ENCODE measurements at regions not wholly inside any gene's neighbourhood (a gene's known extent, or its start where the extent isn't known, plus 50 kb on each side); places are given as distances from the start of the nearest gene placed in this dataset.
A peak's percentile ranks its signal among the peaks of the same experiment; 100 is the strongest.
"Not testable (repeated sequence)": the region's sequence is repeated elsewhere in the genome, so short reads cannot be mapped to it uniquely, and the experiment has no call there.

DNA sequence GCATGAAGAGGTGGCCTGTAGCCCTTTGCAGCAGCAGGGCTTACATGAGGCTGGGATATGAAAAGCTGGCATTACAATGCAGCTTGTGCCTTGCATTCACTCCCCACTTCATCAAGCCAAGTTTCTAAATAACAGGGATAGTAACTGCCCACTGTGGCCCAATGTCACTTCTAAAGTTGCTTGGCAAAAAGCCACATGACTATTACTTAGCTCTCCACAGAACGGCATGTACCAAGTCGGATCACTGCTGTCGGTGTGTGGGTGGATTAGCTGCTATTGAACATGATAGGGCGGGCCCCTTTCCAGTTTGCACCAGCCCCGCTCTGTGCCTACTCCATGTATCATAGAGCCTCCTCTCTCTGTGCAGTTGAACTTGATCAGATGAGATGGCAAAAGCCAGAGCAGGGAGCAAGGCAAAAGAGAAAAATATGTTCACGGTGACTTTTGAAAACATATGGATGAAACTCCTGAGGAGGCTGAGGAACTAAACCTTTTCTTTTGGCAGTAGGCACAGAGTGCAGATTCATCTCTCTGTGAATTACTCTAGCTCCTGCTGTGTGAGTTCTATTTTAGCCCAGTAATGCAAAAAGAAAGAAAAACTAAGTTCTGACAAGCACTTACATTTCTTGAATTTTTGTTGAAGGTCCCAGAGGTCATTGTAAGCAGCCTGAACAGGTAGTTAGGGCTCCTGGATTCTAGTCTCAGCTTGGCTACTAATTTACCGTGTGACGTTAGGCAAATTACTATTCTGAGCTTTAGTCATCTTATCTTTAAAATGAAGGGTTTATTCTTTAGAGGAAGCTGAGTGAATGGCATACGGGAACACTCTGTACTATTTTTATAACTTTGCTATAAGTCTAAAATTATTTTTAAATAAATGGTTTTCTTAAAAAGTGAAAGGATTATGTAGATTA, 125.6 kb upstream of the NBPF9 start:
- DNase-seq (ENCODE audit: low spot score); FAIRE-seq: not testable (repeated sequence)

DNA sequence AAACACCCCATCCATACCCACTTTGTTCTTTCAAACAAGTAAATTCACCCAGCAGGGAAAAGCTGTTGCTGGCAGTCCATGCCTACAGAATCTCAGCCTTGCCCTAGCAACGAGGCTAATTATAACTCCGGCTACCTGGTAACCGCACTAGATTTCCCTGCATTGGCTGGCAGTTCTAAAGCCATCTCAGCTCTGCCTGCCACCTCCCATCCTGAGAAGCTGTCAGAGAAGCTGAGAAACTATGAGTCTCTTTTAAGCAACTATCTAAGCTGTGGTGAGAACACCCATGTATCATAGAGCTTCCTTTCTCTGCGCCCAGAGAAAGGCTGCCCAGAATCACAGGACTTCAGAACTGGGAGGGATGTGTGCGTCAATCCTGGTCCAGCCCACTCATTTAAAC, 126.5 kb upstream of the NBPF9 start:
- FAIRE-seq; DNase-seq (ENCODE audit: low spot score): not testable (repeated sequence)

DNA sequence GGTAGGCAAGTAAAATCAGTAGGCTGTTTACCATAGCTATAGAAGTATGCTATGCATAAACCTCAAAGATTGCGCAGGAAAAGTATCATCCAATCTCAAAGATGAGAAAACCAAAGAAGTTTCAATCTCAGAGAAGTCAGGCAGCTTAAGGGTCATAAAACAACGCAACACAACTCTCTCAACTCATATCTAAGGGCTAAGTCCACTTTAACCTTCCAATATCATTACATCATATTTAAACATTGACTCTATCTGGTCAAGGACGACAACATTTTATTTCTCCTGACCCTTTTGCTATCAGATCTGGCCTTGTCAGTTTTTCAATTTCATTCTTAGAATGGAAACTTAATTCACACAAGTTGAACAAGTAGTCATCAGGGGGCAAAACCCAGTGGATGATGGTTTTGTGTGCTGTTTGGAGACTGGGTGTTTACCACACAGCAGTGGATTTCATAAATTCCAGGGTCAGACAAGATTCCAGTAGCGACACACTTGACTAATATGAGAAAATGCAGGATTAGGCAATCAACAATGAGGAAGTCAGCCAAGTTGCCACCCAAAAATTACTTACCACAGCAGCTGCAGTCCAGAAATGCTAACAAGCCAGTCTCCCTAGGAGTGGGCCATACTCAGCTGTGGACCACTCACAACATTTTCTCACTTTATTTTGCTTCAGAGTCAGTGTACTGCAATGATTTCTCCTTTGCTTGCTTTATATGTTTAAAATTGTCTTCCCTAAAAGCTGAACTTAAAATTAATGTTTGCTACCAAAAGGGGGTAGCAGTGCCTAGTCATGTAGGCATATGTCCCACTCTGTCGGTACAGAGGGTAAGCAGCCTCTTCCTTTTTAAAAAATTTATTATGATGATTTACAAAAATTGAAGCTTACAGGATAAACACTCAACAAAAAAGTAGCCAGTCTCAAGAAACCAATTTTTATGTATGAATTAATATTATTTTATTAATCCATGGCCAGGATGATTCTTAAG, 131.9 kb upstream of the NBPF9 start:
- not testable (repeated sequence) for DNase-seq (ENCODE audit: low spot score)
- FAIRE-seq, result peak; percentile 52

DNA sequence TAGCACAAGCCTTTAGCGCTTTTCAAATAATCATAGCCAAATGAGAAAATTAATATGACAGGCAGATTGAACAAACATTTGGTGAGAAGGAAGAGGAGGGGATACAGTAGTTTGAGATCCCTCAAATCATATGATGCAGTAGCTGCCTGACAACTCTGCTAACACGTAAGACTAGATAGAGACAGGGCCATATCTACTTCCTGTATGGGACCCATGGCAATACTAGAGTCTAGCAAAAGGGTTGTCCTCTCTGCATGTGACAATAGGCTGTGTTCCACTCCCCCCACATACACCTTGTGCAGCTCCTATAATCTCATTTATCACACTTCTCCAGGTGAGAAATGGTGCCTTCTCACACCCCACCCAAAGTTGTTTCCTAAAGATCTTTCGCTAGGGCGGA, 134.2 kb upstream of the NBPF9 start:
- not testable (repeated sequence) for DNase-seq (ENCODE audit: low spot score); FAIRE-seq

DNA sequence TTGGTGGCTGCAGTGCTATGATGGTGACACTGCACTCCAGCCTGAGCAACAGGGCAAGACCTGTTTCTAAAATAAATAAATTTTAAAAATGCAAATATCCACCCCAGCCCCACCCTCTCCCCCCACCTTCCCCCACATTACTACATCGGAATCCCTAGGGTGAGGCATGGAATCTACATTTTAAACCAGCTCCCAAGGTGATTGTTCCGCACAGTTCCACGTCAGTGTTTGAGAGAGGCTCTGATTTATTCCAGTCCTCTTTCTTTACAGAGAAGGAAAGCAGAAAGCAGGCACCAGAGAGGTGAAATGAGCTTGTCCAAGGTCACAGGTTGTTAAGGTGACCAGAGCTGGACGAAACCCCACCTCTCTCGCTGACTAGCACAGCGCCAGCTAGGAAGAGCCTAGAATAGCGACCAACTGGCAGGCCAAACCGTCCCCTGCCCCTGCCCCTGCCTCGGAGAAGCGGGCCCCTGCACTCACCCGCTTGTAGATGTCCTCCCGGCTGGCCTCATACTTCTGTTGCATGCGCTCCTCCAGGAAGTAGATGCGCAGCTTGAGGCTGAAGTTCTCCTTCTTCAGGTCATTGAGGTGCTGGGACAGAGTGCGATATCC, 136.7 kb upstream of the NBPF9 start:
- not testable (repeated sequence) for FAIRE-seq

DNA sequence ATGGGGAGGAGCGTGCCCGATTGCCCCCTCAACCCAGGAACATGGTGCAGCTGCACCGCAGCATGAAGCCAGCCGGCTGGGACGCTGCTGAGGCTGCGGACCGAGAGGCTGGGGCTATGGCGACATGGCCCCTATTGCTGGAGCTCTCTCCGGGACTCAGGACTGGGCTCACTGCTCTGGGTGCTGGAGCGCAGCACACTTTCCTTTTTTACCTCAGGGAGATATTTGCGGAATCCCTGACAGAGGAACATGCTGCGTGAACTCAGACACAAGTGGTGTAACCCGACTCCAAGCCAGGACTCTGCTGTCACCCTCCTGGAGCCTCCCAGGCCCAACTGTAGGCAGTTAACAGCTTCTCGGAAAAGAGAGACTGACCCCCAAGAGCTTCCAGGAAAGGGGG, 137.2 kb upstream of the NBPF9 start:
- not testable (repeated sequence) for DNase-seq (ENCODE audit: low spot score); FAIRE-seq

More for the DNA sequence above, 136.7 kb upstream of the NBPF9 start:
- DNase-seq (ENCODE audit: low spot score), result not testable (repeated sequence)

DNA sequence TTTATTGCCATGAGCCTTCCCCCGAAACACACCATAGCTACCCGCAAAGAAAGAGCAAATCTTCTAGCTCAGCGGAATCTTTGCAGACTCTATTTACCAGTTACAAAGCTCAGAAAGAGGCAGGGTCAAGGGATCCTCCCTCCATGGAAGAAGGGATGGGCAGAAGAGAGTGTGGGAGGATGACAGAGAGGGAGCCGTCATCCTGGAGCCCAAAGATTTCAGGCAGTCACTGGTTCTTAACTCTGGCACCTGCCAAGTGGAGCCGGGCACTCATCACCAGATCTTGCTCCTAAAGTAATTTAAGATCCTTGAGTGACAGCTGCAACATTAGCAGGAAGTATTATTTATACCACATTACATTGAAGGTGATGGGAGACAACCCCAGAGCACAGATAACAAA, 137.9 kb upstream of the NBPF9 start:
- DNase-seq (ENCODE audit: low spot score); FAIRE-seq: not testable (repeated sequence)

DNA sequence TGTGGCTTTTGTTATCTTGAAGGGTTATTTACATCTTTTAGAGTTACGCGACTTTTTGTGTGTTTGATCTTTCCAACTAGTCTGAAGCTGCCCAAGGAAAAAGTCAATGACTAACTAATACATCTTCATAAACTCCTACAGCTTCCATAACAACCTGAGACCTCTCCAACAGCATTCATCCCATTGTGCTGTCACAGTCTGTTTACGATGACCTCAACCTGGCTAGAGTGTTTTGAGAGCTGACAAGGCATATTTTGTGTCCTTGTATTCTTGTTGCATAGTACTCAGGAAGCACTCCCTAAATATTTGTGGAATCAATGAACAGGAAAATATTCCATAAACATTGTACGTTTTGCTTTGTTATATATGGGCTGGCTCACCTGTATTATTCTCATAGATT, 140.2 kb upstream of the NBPF9 start:
- DNase-seq (ENCODE audit: low spot score); FAIRE-seq: not testable (repeated sequence)

DNA sequence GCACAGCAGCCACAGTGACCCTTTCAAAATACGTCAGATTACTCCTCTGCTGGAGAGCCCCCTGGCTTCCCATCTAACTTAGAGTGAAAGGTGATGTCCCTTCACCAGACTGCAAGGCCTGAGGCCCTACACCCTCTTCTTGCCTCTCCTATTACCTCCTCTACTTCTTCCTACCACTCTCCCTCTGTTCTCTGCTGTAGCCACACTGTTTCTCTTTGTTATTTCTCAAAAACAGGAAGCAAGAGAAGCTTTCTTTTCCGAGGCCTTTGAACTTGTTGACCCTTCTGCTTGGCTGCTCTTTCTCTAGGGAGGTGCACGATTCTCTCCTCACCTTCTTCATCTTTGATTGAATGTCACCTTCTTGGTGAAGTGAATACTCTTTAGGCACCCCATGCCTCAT, 141.3 kb upstream of the NBPF9 start:
- not testable (repeated sequence) for FAIRE-seq; DNase-seq (ENCODE audit: low spot score)

DNA sequence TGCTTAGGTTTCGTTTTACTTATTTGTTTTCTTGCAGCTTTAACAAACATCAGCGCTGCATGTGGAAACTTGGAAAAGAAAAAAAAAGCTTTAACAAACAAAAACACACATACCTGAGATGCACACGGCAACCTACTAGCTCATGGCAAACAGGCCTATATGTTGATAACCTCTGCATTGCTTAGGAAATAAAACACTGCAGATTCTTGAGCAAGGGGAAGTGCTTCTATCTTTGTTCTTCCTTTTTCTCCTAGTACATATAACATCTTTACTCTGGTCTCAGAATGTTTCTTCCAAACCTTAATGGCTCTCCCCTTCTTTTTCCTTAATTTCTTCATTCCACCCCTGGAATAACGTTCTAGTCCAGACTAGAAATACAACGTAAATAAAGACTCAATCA, 142.9 kb upstream of the NBPF9 start:
- DNase-seq (ENCODE audit: low spot score); FAIRE-seq: not testable (repeated sequence)

DNA sequence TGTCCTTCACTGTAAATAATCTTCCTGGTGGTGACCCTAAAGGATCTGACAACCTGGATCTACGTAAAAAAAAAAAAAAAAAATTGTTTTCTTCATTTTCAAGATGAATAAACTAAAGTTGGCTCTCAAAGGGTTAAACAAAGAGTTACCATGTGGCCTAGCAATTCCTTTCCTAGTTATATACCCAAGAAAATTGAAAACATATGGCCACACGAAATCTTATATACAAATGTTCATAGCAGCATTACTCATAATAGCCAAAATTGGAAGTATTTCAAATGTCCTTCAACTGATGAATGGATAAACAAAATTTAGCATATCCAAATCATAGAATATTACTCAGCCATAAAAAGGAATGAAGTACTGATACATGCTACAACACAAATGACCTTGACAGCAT, 145.3 kb upstream of the NBPF9 start:
- not testable (repeated sequence) for DNase-seq (ENCODE audit: low spot score); FAIRE-seq

DNA sequence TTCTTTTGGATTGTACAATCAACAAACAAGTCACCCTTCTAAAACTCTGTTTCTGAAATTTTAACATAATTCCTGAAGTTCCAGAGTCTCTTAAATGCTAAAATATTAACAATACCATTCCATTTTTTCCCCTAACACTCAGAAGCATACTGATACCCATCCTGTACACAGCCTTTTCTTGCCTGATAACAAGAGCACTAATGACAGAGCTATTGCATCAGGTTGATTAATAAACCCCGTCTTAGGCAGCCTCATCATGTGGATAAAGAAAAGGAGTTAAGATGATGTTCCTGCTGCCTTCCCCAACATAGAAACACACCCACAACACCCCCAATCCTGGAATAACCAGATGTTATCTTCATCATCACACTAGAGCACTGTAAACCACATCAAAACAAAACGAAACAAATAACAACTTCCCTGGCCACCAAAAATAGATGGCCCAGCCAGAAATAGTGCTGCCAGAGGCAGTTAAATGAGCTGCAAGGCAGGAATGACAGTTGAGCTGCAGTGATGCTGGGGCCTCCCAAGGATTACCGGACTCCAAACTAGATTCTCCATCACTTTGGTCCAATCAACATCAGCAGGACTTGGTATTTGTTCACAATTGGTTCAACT, 146.6 kb upstream of the NBPF9 start:
- not testable (repeated sequence) for DNase-seq (ENCODE audit: low spot score); FAIRE-seq

DNA sequence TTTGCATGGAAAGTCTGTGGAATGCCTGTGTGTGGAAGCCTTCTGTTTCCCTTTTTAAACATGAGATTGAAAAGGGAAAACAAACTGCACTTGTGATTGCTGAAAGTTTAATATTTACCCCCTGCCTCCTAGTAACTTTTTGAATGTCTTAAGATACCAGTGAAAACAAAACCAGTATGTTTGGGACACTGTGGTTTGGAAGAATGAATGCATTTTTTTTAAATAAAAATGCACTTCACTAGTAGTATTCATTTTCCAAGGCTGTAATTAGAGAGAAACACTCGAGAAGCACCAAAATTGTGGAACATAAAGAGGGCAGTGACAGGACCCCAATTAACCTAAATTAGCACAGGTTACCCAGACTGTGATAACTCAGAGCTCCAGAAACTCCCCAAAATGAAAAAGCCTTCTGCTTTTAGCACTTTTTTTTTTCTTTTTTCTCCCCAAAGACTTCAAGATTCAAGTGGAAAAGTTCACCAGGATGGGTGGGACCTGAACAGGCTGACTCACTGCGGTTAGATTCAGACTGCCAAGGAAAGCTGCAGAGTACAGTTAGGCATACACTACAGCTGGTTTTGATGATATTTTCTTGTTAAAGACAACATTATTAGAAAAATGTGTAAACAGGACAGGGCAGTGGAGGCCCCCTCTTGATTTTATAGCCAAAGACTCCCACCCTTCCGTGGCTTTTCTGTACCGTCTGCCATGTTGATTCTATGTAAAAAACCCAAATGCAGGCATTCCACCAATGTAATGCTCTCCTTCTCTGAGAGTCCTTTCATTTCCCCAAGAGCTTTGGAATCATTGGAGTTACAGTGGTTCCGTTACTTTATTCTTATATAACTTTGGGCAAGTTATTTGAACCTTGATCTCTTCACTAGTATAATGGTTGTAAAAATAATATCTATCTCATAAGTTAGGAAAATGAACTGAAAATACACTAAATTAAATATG, 151.8 kb upstream of the NBPF9 start:
- DNase-seq (ENCODE audit: low spot score); FAIRE-seq: not testable (repeated sequence)

DNA sequence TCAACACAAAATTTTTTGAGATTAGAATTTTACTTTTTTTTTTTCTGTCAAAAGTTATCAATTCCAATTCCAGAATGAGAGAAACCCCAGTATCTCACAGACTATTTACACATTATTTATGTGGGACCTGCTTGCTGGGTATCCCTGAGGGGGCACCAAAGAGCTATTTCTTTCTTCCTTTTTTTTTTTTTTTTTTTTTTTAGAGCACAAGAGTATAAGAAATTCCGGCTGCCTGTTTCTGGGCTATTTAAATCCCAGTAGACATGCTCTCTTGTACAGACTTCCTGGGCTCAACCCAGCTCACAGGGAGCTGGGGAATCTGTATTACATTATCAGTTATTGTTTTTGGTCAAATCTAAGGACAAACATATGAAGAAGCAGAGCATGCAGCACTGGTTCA, 156.9 kb upstream of the NBPF9 start:
- FAIRE-seq; DNase-seq (ENCODE audit: low spot score): not testable (repeated sequence)

DNA sequence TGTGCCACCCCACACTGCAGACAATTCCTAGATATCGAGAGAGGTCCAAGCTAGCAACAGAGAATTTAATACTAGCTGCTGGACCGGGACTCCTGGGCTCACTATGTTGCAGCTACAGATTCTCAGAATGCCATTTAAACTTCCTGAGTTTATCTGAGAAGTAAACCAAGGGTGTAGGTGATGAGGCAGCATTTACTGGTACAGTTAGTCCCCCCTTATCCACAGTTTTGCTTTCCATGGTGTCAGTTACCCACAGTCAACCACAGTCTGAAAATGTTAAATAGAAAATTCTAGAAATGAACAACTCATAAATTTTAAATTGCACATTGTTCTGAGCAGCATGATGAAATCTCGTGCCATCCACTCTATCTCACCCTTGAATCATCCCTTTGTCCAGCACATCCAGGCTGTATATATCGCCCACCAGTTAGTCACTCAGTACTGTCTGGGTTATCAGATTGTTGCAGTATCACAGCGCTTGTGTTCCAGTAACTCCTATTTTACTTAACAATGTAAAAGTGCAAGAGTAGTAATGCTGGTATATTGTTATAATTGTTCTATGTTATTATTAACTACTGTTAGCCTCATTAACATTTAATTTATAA, 157.5 kb upstream of the NBPF9 start:
- not testable (repeated sequence) for FAIRE-seq; DNase-seq (ENCODE audit: low spot score)

DNA sequence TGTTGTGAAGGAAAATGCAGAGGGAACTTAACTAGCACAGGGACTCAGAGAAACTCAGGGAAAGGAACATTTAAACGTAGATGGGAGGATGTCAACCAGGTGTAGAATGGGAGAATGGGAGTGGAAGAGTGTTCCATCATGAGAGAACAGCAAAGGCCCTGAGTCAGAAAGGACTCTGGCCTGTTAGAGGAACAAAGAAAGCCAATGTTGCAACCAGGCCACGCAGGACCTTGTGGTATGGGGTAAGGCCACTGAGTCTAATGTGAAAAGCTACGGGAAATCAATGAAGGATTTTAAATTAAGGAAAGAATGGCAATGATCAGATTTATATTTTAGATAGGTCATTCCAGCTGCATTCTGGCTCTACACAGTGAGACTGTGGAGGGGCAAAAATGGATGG, 163.9 kb upstream of the NBPF9 start:
- not testable (repeated sequence) for DNase-seq (ENCODE audit: low spot score); FAIRE-seq

DNA sequence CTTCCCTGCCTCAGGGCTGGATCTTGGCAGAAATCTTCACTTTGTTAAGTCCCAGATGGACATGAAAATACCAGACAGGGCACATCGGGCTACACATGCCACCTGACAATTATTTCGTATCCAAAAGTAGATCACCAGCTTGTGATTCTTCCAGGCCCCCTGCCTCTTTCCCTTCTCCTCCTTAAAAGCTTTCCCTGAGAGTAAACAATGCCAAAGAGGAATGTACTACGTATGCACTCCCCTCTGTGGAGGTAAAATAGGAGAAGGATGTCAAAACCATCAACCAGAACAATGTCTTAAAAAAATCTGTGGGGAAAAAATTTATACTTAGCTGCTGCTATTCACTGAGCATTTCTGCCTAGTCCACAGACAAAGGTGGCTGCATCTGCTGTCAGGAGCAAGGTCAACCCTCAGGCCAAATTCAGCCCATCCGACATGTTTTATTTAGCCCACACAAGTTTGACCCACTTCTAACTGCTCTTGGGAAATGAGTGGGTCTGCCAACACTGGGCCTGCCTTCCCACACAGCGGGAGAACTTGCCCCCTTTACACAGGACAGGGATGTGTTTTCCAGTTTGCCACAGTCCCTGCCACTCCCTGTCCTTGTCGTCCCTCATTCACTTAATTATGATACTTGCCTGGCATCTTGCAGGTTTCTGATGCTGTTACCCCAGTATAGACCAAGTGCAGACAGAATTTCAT, 165.8 kb upstream of the NBPF9 start:
- not testable (repeated sequence) for FAIRE-seq; DNase-seq (ENCODE audit: low spot score)

DNA sequence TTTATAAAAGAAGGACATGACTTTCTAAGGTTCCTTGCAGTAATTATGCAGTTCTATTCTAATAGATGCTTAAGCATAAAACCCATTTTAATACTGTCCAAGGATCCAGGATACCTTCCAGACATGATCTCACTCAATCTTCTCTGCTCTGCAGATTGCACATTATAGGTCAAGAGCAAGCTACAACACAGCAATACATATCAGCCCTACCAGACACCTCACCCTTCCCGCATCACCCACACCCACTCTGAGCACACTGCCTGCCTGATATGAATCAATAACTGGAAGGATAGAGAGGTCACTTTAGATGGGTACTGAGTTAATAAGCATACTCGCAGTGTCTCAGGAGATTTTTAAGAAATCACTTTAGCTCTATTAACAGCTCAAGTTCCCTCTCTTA, 166.5 kb upstream of the NBPF9 start:
- not testable (repeated sequence) for FAIRE-seq; DNase-seq (ENCODE audit: low spot score)
